NCI-H748 (cell line): ENCODE measurements at regions not wholly inside any gene's neighbourhood (a gene's known extent, or its start where the extent isn't known, plus 50 kb on each side); places are given as distances from the start of the nearest gene placed in this dataset.

Experiments used
- DNase-seq: peaks from one replicate; lab custom pipeline; 2025; ENCODE audit not compliant: unreplicated experiment; lab: John Stamatoyannopoulos, UW

- DNase-seq: no peak
Observed at GRCh38 chr1:22374001-22374400, 77.7 kb upstream of the ZBTB40 start.

GRCh38 chr1:22375601-22376000 lies 76.0 kb upstream of the ZBTB40 start:
- no peak for DNase-seq

- no peak for DNase-seq
Observed at GRCh38 chr1:22376001-22376400, 75.7 kb upstream of the ZBTB40 start.

- no peak for DNase-seq
Observed at GRCh38 chr1:22376546-22376945, 75.1 kb upstream of the ZBTB40 start.

DNA sequence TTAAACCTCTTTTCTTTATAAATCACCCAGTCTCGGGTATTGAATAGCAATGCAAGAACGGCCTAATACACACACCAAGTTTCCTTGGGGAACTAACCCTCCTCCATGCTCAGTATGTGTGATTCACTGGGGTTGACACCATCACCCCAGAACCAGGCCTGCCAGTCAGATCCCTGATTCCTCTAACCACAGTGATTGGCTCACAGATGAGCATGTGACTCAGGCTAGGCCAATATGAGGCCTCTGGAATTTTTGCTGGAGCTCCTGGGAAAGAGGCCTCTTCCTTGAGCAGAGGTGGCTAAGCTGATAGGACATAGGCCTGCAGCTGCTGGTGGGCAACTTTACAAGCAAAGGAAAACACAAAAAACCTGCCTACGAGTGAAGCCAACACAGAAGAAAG lies 74.7 kb upstream of the ZBTB40 start:
- DNase-seq: no peak

GRCh38 chr1:22379566-22379965 lies 72.1 kb upstream of the ZBTB40 start:
- no peak for DNase-seq

DNA sequence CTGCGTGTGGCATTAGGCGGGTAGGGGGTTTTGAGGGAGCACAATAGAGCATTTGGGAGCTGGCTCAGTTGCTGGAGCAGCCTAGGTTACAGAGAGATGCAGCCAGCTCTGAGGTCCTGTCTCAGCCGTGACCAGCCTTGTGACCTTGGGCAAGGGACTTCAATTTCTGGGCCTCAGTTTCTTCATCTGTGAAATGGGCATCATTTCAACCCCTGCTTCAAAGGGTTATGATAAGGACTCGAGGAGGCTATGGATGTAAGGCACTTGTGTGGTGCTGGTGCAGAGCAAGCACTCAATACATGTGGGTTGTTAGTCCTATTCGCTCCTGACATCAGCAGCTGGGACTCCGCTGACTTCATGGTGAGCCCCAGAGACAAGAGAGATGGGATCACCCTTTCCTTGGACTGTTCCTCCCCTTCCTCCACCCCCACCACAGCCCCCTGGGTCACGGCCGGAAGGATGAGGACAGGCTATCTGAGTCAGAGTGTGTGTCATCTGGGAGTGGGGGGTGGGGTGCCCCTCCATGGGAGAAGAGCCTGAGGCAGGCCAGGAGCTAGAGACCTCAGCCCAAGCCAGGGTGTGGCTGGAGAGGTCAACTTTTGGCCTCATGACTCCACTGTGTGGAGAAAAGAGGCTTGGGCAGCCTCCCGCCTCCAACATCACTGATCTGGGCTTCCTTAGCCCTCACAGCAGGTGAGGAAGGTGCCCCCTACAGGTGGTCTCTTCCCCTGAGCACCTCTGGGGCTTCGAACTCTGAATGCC lies 71.4 kb upstream of the ZBTB40 start:
- no peak for DNase-seq

DNA sequence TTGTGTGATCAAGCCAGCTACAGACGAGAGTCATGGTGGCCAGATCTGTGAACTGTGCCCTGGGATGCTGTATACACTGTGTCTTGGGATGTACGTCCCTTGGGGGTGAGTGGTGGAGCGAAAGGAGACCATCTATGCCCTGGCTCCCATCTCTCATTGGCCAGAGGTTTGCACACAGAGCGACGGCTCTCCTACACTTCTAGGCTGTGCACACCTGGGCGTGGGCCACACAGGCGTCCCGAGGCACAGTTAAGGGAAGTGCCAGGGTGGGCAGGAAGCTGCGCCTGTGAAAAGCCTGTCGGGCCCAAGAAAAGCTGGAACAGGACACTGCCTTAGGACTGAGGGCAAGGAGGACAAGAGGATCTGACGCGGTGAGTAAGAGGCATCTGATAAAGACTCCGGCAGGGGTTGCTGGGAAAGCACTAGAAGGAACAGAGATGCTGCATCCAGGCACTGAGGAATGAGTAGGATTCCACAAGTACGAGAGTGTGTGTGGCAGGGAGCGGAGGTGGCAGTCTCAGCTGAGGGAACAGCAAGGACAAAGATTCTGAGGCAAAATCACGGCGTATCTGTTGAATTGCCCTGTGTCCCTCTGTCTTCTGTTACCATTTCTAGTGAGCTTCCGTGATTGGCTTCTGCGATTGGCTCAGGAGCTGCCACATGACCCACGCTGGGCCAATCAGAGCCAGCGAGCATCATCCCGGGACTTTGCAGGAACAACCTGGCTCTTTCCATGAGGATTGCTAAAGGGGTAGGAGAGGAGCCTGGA lies 67.9 kb upstream of the ZBTB40 start:
- no peak for DNase-seq

- no peak for DNase-seq
Observed at GRCh38 chr1:22385537-22385936, 66.1 kb upstream of the ZBTB40 start.

- no peak for DNase-seq
Observed at GRCh38 chr1:22386774-22387173, 64.9 kb upstream of the ZBTB40 start.

DNA sequence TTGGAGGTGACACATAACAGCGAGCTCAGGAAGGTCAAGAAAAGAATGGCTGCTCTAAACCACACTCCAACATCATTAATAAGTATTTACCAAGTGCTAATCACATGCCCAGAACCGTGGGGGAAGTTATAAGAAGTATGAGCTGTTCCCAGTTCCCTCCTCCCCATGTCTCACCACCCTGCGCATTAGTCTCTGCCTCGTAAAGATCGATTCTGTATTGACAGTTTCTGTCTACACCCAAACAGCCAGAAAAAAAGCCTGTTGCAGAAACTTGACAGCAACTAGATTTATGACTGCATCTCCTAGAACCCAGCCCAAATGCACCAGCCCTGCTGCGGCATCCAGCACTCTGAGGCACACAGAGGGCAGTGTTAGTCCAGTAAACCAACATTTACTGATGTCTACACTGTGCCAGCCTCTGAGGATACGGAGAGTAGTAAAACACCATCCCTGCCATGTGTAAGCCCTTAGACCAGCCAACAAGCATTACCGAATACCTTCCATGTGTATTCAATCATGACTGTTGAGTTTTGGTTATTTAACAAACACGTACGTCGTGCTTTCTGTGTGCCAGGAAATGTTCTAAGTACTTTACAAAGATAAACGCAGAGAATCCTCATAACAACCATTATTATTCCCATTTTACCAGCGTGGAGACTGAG lies 63.6 kb upstream of the ZBTB40 start:
- DNase-seq: no peak

DNA sequence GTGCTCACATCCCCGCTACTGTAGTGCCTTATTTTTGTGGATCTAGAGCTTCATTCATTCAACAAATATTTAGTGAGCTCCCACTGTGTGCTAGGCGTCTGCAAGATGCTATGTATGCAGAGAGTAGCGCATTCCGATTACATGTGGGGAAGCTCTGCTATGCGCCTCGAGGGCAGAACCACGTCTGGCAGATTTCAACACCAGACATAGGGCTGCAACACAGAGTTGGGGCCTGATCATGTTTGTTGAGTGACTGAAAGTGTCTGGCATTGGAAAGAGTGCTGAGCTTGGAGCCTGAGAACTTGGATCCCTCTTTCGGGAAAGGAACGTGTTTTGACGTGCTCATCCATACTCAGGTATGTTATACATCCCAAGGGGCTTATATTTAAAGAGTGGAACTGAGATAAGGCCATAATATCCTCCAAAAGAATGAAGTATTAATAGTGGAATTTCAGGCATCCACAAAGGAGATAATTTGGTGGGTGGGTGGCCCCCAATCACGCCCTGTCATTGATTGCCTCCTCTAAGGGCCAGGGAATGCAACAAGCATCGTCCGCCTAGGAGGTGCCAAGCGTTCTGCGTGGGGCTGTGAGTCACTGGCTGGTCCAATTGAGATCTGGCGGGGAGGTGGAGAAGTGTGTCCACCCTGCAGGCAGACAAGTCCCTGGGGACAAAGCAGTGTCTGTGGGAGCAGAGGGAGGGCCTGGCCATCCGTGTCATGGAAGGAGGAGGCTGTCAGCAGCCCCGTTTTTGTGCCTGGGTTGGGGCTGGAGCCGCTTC lies 62.8 kb upstream of the ZBTB40 start:
- no peak for DNase-seq

GRCh38 chr1:22393587-22393986 lies 58.1 kb upstream of the ZBTB40 start:
- no peak for DNase-seq

DNA sequence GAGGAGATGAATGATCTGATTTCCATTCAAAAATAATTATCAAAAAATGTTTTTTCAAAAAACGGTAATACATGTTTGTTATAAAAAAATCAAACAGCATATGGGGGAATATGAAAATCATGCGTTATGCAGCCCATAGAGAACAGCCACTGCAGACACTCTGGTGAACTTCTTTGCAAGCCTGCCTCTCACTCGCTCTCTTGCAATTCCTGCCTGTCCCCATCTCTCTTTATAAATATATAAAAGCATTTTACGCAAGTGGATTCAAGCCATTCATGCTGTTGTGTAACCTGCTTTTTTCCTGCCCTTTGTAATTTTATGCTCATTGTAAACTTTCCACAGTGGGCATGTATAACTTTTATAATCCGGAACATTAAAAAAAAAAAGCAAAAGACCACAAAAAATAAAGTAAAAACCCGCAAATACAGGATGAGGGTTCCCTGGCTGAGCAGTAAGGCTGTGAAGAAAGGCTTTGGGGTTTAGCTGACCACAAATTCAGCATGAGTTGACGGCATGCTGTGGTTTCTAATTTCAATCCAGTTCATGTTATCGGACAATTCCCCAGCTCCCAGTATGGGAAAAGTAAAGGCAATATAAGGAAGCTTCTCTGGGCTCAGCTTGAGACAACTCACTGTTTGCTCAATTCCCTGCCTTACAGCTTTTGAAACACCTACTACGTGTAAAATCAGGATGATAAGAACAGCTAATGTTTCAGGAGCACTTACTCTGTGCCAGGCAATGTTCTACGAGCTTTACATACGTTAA lies 52.8 kb upstream of the ZBTB40 start:
- DNase-seq: no peak

GRCh38 chr1:22399421-22400091 lies 52.1 kb upstream of the ZBTB40 start:
- DNase-seq: no peak
